K562 (cell line): ENCODE measurements at regions not wholly inside any gene's neighbourhood (a gene's known extent, or its start where the extent isn't known, plus 50 kb on each side); places are given as distances from the start of the nearest gene placed in this dataset.

Experiments
- ATAC-seq: fragments of 200-7000 bp; cut with Tn5 transposase; 3 replicates; pipeline ENCODE4 v1.9.1; 2020; ENCODE audit warnings: moderate library complexity
- BruUV-seq: library from RNA; stranded (reverse); fragments of 400-500 nt; replicated peaks from 2 replicates; lab custom pipeline; 2021; lab: Mats Ljungman, UMichigan
- CTCF ChIA-PET: fragments of 300-600 bp; formaldehyde crosslinking; extraction: SDS; loops from one replicate; lab custom pipeline; 2021; ENCODE audit warnings: low intra/inter-chr PET ratio; lab: Yijun Ruan, JAX
- POLR2A ChIA-PET: fragments of 300-600, 350-650 bp; sonication (Branson Sonifier 250); formaldehyde crosslinking; extraction: SDS; loops from one replicate; lab custom pipeline; 2021; ENCODE audit warnings: antibody characterized with exemption, inconsistent platforms; lab: Yijun Ruan, JAX
- DNase-seq, 4 experiments: peaks; one replicate each; pipeline versions ENCODE4 v3.0.0 to v3.0.0-alpha.2; 2011 to 2018; ENCODE audit warnings: low spot score in 3 of 4, mixed read lengths in 3 of 4; ENCODE audit errors: extremely low read depth in 1 of 4
- FAIRE-seq: peaks from 2 replicates; lab custom pipeline; 2011; peaks lifted over from hg19 to GRCh38; lab: Jason Lieb, UNC
- H2AFZ ChIP-seq: 2 replicates; pipeline ENCODE4 v1.6.0; 2011; ENCODE audit warnings: low read depth, low read length, control low read depth, inconsistent platforms
- H3K27ac ChIP-seq: fragments of 200-600 bp; 3 replicates; pipeline ENCODE4 v1.8.0; 2011; ENCODE audit warnings: low read depth, mild to moderate bottlenecking, control low read depth, inconsistent platforms, low read length, moderate library complexity, mixed read lengths; ENCODE audit errors: extremely low read depth
- H3K27me3 ChIP-seq, 2 experiments: fragments of 300-600 bp in 1 of 2; 2 replicates in 1 of 2; 3 replicates in 1 of 2; pipeline versions ENCODE4 v1.6.0 to v1.8.0; 2011; ENCODE audit warnings: inconsistent platforms in 2 of 2, low read length in 2 of 2, mild to moderate bottlenecking in 1 of 2, mixed read lengths in 1 of 2, moderate library complexity in 1 of 2; ENCODE audit not compliant: control insufficient read depth in 2 of 2, insufficient read depth in 2 of 2
- H3K36me3 ChIP-seq: fragments of 300-600 bp; 3 replicates; pipeline ENCODE4 v1.8.0; 2011; ENCODE audit warnings: mild to moderate bottlenecking, low read length, inconsistent platforms; ENCODE audit not compliant: control insufficient read depth, insufficient read depth
- H3K4me1 ChIP-seq, 2 experiments: fragments of 200-600 bp in 1 of 2; replicated peaks in 1 of 2; 2 replicates in 1 of 2; 3 replicates in 1 of 2; pipeline versions ENCODE4 v1.5.1 to v1.8.0; 2011; ENCODE audit warnings: inconsistent platforms in 2 of 2, low read length in 2 of 2, mild to moderate bottlenecking in 1 of 2, mixed read lengths in 1 of 2, moderate library complexity in 1 of 2; ENCODE audit not compliant: control insufficient read depth in 2 of 2, insufficient read depth in 2 of 2
- H3K4me2 ChIP-seq: 2 replicates; pipeline ENCODE4 v1.6.1; 2011; ENCODE audit warnings: low read length, control low read depth, inconsistent platforms, mixed read lengths; ENCODE audit not compliant: insufficient read depth
- H3K4me3 ChIP-seq: fragments of 200-600 bp; sonication (generic), shearing (Covaris generic); 2 replicates; pipeline ENCODE4 v1.5.1; 2016; ENCODE audit warnings: control low read depth, inconsistent platforms
- H3K79me2 ChIP-seq: fragments of 200-600 bp; 3 replicates; pipeline ENCODE4 v1.8.0; 2011; ENCODE audit warnings: low read length, inconsistent platforms; ENCODE audit not compliant: control insufficient read depth, insufficient read depth
- H3K9ac ChIP-seq, 2 experiments: 2 replicates each; pipeline versions ENCODE4 v1.6.0 to v1.6.1; 2011; ENCODE audit warnings: low read depth in 2 of 2, low read length in 2 of 2, control low read depth in 1 of 2, inconsistent platforms in 1 of 2, mild to moderate bottlenecking in 1 of 2, mixed read lengths in 1 of 2; ENCODE audit not compliant: insufficient read depth in 1 of 2
- H3K9me1 ChIP-seq: one replicate; pipeline ENCODE4 v1.6.0; 2011; ENCODE audit warnings: inconsistent platforms, mild to moderate bottlenecking, low read length, moderate library complexity; ENCODE audit not compliant: control insufficient read depth, insufficient read depth
- H3K9me3 ChIP-seq: replicated peaks from 2 replicates; pipeline ENCODE4 v1.5.1; 2011; ENCODE audit warnings: low read depth, low read length, inconsistent platforms; ENCODE audit not compliant: control insufficient read depth, insufficient read depth
- H4K20me1 ChIP-seq: replicated peaks from 2 replicates; pipeline ENCODE4 v1.6.1; 2011; ENCODE audit warnings: low read length, inconsistent platforms, mixed read lengths; ENCODE audit not compliant: control insufficient read depth, insufficient read depth
- BRD4 ChIP-seq: fragments of 200-600 bp; sonication (generic); IDR thresholded peaks from 2 replicates; pipeline ENCODE4 v1.6.1; 2017; ENCODE audit warnings: inconsistent platforms
- CAMTA2 ChIP-seq: fragments of 250-450 bp; sonication (Bioruptor Pico); conservative IDR thresholded peaks from 2 replicates; pipeline ENCODE4 v1.5.1; 2022
- COPS2 ChIP-seq: fragments of 450-650 bp; conservative IDR thresholded peaks from 2 replicates; pipeline ENCODE4 v1.6.1; 2016; ENCODE audit warnings: mild to moderate bottlenecking, moderate library complexity
- DMBX1 ChIP-seq: fragments of 250-450 bp; sonication (Bioruptor Pico); IDR thresholded peaks from 2 replicates; pipeline ENCODE4 v1.8.0; 2022; ENCODE audit warnings: inconsistent platforms, mild to moderate bottlenecking, moderate library complexity, borderline replicate concordance
- FOXK1 ChIP-seq: sonication (generic); formaldehyde crosslinking; IDR thresholded peaks from 2 replicates; pipeline ENCODE4 v1.8.0; 2022; ENCODE audit warnings: missing genetic modification reagents, mild to moderate bottlenecking, borderline replicate concordance
- ILF3 ChIP-seq: fragments of 450-650 bp; IDR thresholded peaks from 2 replicates; pipeline ENCODE4 v1.6.1; 2018; ENCODE audit warnings: antibody characterized with exemption, mild to moderate bottlenecking, moderate library complexity, borderline replicate concordance
- KDM1A ChIP-seq, 2 experiments: fragments of 450-650 bp; IDR thresholded peaks; 2 replicates each; pipeline ENCODE4 v1.6.1; 2016; ENCODE audit warnings: mild to moderate bottlenecking in 2 of 2
- L3MBTL2 ChIP-seq: fragments of 450-650 bp; IDR thresholded peaks from 2 replicates; pipeline ENCODE4 v1.6.1; 2016; ENCODE audit warnings: mild to moderate bottlenecking, moderate library complexity
- RFX1 ChIP-seq: fragments of 450-650 bp; IDR thresholded peaks from 2 replicates; pipeline ENCODE4 v1.6.1; 2016; ENCODE audit warnings: mild to moderate bottlenecking, moderate library complexity
- ZNF384 ChIP-seq: IDR thresholded peaks from 2 replicates; pipeline ENCODE4 v1.6.1; 2012; ENCODE audit warnings: low read depth, low read length, improper control_type of control experiment
- ZNF695 ChIP-seq: fragments of 450-650 bp; formaldehyde crosslinking; IDR thresholded peaks from 2 replicates; pipeline ENCODE4 v1.4.0; 2020; ENCODE audit warnings: mild to moderate bottlenecking, moderate library complexity
- ZNF699 ChIP-seq: fragments of 250-450 bp; sonication (Bioruptor Pico); IDR thresholded peaks from 2 replicates; pipeline ENCODE4 v1.8.0; 2021; ENCODE audit warnings: mild to moderate bottlenecking, moderate library complexity; ENCODE audit not compliant: insufficient replicate concordance
- WGBS: fragments of 100-300 bp; shearing (Covaris generic); methylation state at CpG from one replicate; pipeline ENCODE4 v1.1.6; 2016; ENCODE audit warnings: low coverage, mixed read lengths; ENCODE audit not compliant: insufficient coverage; ENCODE audit errors: missing lambda C conversion rate; 5-methylcytosine and 5-hydroxymethylcytosine counted together
- in situ Hi-C: fragments of 300-500 bp; cut with MboI; formaldehyde crosslinking; loops from 4 replicates; pipeline ENCODE4 v1.15.0; 2018; ENCODE audit warnings: inconsistent platforms, mixed read lengths
- intact Hi-C: fragments of 100-400 bp; cut with micrococcal nuclease; formaldehyde crosslinking; loops from 2 replicates; pipeline ENCODE4 v1.14.2; 2022
- TF ChIP-seq, protein P1 (sequence below): fragments of 250-450 bp; sonication (Bioruptor Pico); IDR thresholded peaks from 2 replicates; pipeline ENCODE4 v1.5.0; 2021
- TF ChIP-seq, protein P2 (sequence below): fragments of 450-650 bp; formaldehyde crosslinking; IDR thresholded peaks from 2 replicates; pipeline ENCODE4 v1.4.0; 2022; ENCODE audit warnings: missing genetic modification characterization

DNA sequence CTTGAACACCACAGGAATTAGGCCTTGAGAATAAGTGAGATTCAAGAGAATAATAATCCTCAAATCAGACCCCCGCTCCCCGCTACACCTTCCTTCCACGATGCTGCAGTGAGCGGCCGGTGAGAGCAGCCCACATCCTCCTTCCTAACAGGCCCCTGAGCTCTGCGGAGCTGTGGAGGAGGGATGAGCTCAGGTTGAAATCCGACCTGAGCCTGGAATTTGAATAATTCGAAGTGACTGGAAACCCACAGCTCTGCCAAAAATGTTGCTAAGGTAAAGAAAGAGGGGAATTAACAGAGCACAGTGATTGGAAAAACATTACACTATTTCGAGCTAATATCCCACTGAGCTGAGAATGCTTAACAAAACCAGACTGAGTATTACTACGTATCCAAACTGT lies 90.0 kb downstream of the URB2 start:
- DNase-seq (no peak), ATAC-seq (no peak), FAIRE-seq (no peak)
- TF ChIP-seq FOXK1 (CRISPR knock-in tag) (no peak), ZNF695 (no peak), BRD4 (no peak)
- Histone ChIP-seq H3K4me2 (no peak overlapping the region), H3K9me1 (no peaks in the 10 kb centered on the region), H3K27me3 (no peaks in the 10 kb centered on the region), H3K9ac (no peak overlapping the region), H3K4me1 (no peaks in the 10 kb centered on the region), H4K20me1 (no peaks in the 10 kb centered on the region), H3K4me3 (no peak overlapping the region), H3K36me3 (no peaks in the 10 kb centered on the region), H3K27ac (no peak overlapping the region), H3K79me2 (no peaks in the 10 kb centered on the region), H3K9me3 (no peaks in the 10 kb centered on the region), H2AFZ (no peak overlapping the region)
- BruUV-seq, result no TSS peak
- ChIA-PET POLR2A (interaction anchor here (0.6 to 1.4 kb wide), 5 partner anchors 14 to 1101 kb away, joined by 3 to 5 read pairs (median 4); no protein-coding TSS in a partner anchor), CTCF (no interaction called here)
- in situ Hi-C loops, result loop anchor here (25.0 kb wide), 1 partner anchor 596 kb away; no protein-coding TSS in a partner anchor
- intact Hi-C loops, result loop anchor here (5.0 kb wide), 2 partner anchors 76 to 131 kb away; no protein-coding TSS in a partner anchor
- WGBS, result 41% methylated on average over 9 of the region's 10 CpGs

DNA sequence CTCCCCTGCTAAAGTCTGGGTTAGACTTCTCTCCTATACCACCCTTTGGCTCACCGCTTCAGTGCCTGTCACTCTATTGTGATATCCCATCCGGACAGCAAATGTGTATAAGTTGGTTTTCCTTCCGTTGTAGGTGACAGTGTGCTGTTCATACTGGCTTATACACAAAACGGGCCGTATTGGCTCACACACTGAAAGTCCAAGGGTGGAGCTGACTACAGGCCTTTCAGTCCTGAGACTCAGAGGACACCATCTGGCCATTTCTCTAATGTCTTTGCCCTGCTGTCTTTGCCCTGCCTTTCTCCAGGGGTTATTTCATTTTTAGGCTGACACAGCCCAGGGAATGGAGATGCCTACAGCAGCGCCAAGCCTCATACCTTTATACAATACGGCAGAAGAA lies 90.7 kb downstream of the URB2 start:
- intact Hi-C loops (loop anchor here (5.0 kb wide), 2 partner anchors 76 to 131 kb away; no protein-coding TSS in a partner anchor), in situ Hi-C loops (loop anchor here (25.0 kb wide), 1 partner anchor 596 kb away; no protein-coding TSS in a partner anchor)
- Histone ChIP-seq H3K9me3 (no peaks in the 10 kb centered on the region), H4K20me1 (no peaks in the 10 kb centered on the region), H3K79me2 (no peaks in the 10 kb centered on the region), H3K27me3 (no peaks in the 10 kb centered on the region), H2AFZ (peak overlapping the region; percentile 26), H3K27ac (no peak overlapping the region), H3K4me1 (no peaks in the 10 kb centered on the region), H3K4me3 (no peak overlapping the region), H3K9me1 (no peaks in the 10 kb centered on the region), H3K9ac (no peak overlapping the region), H3K4me2 (no peak overlapping the region), H3K36me3 (no peaks in the 10 kb centered on the region)
- BruUV-seq, result no TSS peak
- ChIA-PET POLR2A (interaction anchor here (0.6 to 1.4 kb wide), 5 partner anchors 15 to 478 kb away, joined by 3 to 5 read pairs (median 4); no protein-coding TSS in a partner anchor), CTCF (no interaction called here)
- DNase-seq, result no peak
- peak; percentile 26 for ATAC-seq
- 49% methylated on average over 7 of the region's 7 CpGs for WGBS
- no peak for FAIRE-seq
- TF ChIP-seq ILF3, result no peak
- TF ChIP-seq, protein P1, sequence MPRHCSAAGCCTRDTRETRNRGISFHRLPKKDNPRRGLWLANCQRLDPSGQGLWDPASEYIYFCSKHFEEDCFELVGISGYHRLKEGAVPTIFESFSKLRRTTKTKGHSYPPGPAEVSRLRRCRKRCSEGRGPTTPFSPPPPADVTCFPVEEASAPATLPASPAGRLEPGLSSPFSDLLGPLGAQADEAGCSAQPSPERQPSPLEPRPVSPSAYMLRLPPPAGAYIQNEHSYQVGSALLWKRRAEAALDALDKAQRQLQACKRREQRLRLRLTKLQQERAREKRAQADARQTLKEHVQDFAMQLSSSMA (CRISPR knock-in tag), result no peak
- TF ChIP-seq RFX1, result no peak
- TF ChIP-seq DMBX1 (CRISPR knock-in tag), result no peak
- no peak for TF ChIP-seq CAMTA2 (CRISPR knock-in tag)
- no peak for TF ChIP-seq KDM1A (IDR thresholded peaks at IDR 0.05)
- TF ChIP-seq L3MBTL2, result no peak
- TF ChIP-seq ZNF699 (CRISPR knock-in tag), result no peak
- TF ChIP-seq, protein P2, sequence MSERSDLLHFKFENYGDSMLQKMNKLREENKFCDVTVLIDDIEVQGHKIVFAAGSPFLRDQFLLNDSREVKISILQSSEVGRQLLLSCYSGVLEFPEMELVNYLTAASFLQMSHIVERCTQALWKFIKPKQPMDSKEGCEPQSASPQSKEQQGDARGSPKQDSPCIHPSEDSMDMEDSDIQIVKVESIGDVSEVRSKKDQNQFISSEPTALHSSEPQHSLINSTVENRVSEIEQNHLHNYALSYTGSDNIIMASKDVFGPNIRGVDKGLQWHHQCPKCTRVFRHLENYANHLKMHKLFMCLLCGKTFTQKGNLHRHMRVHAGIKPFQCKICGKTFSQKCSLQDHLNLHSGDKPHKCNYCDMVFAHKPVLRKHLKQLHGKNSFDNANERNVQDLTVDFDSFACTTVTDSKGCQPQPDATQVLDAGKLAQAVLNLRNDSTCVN (CRISPR knock-in tag), result no peak
- no peak for TF ChIP-seq ZNF384
- no peak for TF ChIP-seq COPS2
